Suprapubic skin (tissue), 4 donors: ENCODE measurements at regions not wholly inside any gene's neighbourhood (a gene's known extent, or its start where the extent isn't known, plus 50 kb on each side); places are given as distances from the start of the nearest gene placed in this dataset.

Experiments used
- EP300 ChIP-seq: sonication (generic); formaldehyde crosslinking; IDR thresholded peaks from one replicate; pipeline ENCODE4 v1.6.1; 2017; ENCODE audit warnings: antibody characterized with exemption
- POLR2A ChIP-seq, 2 donors: fragments of 450-650 bp; IDR thresholded peaks; one replicate each; pipeline ENCODE4 v1.6.1; 2017; ENCODE audit warnings: antibody characterized with exemption in 2 of 2, mild to moderate bottlenecking in 2 of 2, moderate library complexity in 2 of 2
- POLR2AphosphoS5 ChIP-seq, 3 donors: sonication (generic); formaldehyde crosslinking; IDR thresholded peaks; one replicate each; pipeline ENCODE4 v1.6.1; 2017; ENCODE audit warnings: antibody characterized with exemption in 3 of 3
- TF ChIP-seq, protein P1 (sequence below), 2 donors: fragments of 200-600 bp in 1 of 2; fragments of 450-650 bp in 1 of 2; sonication (generic) in 1 of 2; IDR thresholded peaks; one replicate each; pipeline ENCODE4 v1.5.1; 2016 to 2019; ENCODE audit warnings: antibody characterized with exemption in 2 of 2, mild to moderate bottlenecking in 1 of 2, moderate library complexity in 1 of 2

DNA sequence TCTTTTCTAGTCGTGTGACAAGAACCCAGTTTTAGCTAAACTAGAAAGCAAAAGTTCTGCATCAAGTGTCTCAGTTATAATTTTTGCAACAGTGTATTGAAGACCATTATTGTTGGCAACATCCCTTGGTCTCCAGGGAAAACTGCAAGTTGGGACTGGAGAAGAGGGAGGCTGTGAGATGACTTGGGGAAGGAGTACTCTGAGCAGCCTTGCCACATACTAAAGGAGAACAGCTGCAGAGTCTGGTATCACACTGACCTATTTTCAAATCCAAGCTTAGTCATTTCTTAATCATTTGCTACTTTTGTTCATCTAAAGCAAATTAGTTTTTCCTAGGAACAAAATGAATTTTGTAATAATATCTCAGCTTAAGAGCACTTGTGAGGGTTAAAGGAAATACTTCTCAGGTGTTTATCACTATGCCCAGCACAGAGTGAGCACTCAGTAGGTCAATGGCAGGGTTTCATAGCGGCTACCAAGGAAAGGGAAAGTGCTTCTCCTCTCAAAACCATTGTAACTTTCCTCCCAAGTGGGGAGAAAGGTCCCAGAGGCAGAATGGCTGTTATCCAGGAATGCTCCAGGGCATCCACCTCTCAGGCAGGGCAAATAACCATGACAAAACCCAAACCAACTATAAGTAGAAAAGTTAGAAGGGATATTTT, 247.1 kb downstream of the C11orf87 start:
- TF ChIP-seq, protein P1, sequence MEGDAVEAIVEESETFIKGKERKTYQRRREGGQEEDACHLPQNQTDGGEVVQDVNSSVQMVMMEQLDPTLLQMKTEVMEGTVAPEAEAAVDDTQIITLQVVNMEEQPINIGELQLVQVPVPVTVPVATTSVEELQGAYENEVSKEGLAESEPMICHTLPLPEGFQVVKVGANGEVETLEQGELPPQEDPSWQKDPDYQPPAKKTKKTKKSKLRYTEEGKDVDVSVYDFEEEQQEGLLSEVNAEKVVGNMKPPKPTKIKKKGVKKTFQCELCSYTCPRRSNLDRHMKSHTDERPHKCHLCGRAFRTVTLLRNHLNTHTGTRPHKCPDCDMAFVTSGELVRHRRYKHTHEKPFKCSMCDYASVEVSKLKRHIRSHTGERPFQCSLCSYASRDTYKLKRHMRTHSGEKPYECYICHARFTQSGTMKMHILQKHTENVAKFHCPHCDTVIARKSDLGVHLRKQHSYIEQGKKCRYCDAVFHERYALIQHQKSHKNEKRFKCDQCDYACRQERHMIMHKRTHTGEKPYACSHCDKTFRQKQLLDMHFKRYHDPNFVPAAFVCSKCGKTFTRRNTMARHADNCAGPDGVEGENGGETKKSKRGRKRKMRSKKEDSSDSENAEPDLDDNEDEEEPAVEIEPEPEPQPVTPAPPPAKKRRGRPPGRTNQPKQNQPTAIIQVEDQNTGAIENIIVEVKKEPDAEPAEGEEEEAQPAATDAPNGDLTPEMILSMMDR (IDR thresholded peaks at IDR 0.05): no peak
- TF ChIP-seq POLR2AphosphoS5 (IDR thresholded peaks at IDR 0.05): no peak
- TF ChIP-seq POLR2A (IDR thresholded peaks at IDR 0.05): no peak
- TF ChIP-seq EP300: no peak
